IPS DF 19.7 (cell line): ENCODE measurements at regions not wholly inside any gene's neighbourhood (a gene's known extent, or its start where the extent isn't known, plus 50 kb on each side); places are given as distances from the start of the nearest gene placed in this dataset.
"Not testable (repeated sequence)": the region's sequence is repeated elsewhere in the genome, so short reads cannot be mapped to it uniquely, and the experiment has no call there.

ENCODE experiments used
- DNase-seq: peaks from one replicate; pipeline ENCODE4 v3.0.0-alpha.2; 2013; ENCODE audit warnings: low read depth, low spot score

- no peak for DNase-seq
Measured at GRCh38 chr14:22304326-22304725, 284.7 kb downstream of the DAD1 start.

- no peak for DNase-seq
Measured at GRCh38 chr14:22303589-22304195, 285.3 kb downstream of the DAD1 start.

- DNase-seq, result no peak
Measured at GRCh38 chr14:22300646-22301045, 288.4 kb downstream of the DAD1 start.

GRCh38 chr14:22297376-22297775 is 291.6 kb downstream of the DAD1 start:
- DNase-seq, result no peak

GRCh38 chr14:22296722-22297121 is 292.3 kb downstream of the DAD1 start:
- no peak for DNase-seq

- no peak for DNase-seq
Measured at GRCh38 chr14:22296088-22296487, 292.9 kb downstream of the DAD1 start.

GRCh38 chr14:22291406-22291805 is 297.6 kb downstream of the DAD1 start:
- DNase-seq, result no peak

GRCh38 chr14:22289570-22289969 is 299.5 kb downstream of the DAD1 start:
- no peak for DNase-seq

- DNase-seq, result no peak
Measured at GRCh38 chr14:22285991-22286390, 303.0 kb downstream of the DAD1 start.

GRCh38 chr14:22282949-22283348 is 306.1 kb downstream of the DAD1 start:
- no peak for DNase-seq

- DNase-seq, result no peak
Measured at GRCh38 chr14:22282417-22282816, 306.6 kb downstream of the DAD1 start.

- not testable (repeated sequence) for DNase-seq
Measured at GRCh38 chr14:22281447-22281874, 307.6 kb downstream of the DAD1 start.

GRCh38 chr14:22280497-22281316 is 308.3 kb downstream of the DAD1 start:
- DNase-seq, result no peak

- DNase-seq, result no peak
Measured at GRCh38 chr14:22276913-22277816, 311.9 kb downstream of the DAD1 start.

GRCh38 chr14:22271838-22272799 is 316.9 kb downstream of the DAD1 start:
- no peak for DNase-seq

GRCh38 chr14:22268875-22269274 is 320.1 kb downstream of the DAD1 start:
- DNase-seq, result no peak

GRCh38 chr14:22266683-22267082 is 322.3 kb downstream of the DAD1 start:
- no peak for DNase-seq

- DNase-seq, result no peak
Measured at GRCh38 chr14:22266142-22266442, 322.9 kb downstream of the DAD1 start.

GRCh38 chr14:22265319-22266141 is 323.5 kb downstream of the DAD1 start:
- no peak for DNase-seq

GRCh38 chr14:22264759-22265158 is 324.3 kb downstream of the DAD1 start:
- no peak for DNase-seq
